HG03108 (cell line): ENCODE measurements at regions not wholly inside any gene's neighbourhood (a gene's known extent, or its start where the extent isn't known, plus 50 kb on each side); places are given as distances from the start of the nearest gene placed in this dataset.
"Not testable (repeated sequence)": the region's sequence is repeated elsewhere in the genome, so short reads cannot be mapped to it uniquely, and the experiment has no call there.

Source experiments
- ATAC-seq: cut with Tn5 transposase; IDR thresholded peaks from one replicate; pipeline ENCODE4 v1.9.1; 2021; ENCODE audit warnings: moderate library complexity; ENCODE audit not compliant: unreplicated experiment

- no peak for ATAC-seq
Observed at GRCh38 chr9:86997156-86997555, 49.9 kb upstream of the GAS1 start.

GRCh38 chr9:86997951-86998350 lies 50.6 kb upstream of the GAS1 start:
- ATAC-seq, result no peak

GRCh38 chr9:87002517-87002916 lies 55.2 kb upstream of the GAS1 start:
- no peak for ATAC-seq

GRCh38 chr9:87004016-87004415 lies 56.7 kb upstream of the GAS1 start:
- ATAC-seq, result no peak

GRCh38 chr9:87006956-87007355 lies 59.6 kb upstream of the GAS1 start:
- ATAC-seq, result no peak

GRCh38 chr9:87007711-87008366 lies 60.5 kb upstream of the GAS1 start:
- no peak for ATAC-seq

- ATAC-seq, result no peak
Observed at GRCh38 chr9:87008667-87009066, 61.4 kb upstream of the GAS1 start.

- no peak for ATAC-seq
Observed at GRCh38 chr9:87010626-87011025, 63.3 kb upstream of the GAS1 start.

GRCh38 chr9:87011551-87011950 lies 64.2 kb upstream of the GAS1 start:
- ATAC-seq, result no peak

- ATAC-seq, result no peak
Observed at GRCh38 chr9:87013490-87013889, 66.2 kb upstream of the GAS1 start.

- ATAC-seq, result no peak
Observed at GRCh38 chr9:87014436-87014835, 67.1 kb upstream of the GAS1 start.

GRCh38 chr9:87016681-87017080 lies 69.4 kb upstream of the GAS1 start:
- no peak for ATAC-seq

- ATAC-seq, result no peak
Observed at GRCh38 chr9:87020169-87020950, 73.1 kb upstream of the GAS1 start.

- no peak for ATAC-seq
Observed at GRCh38 chr9:87022178-87022577, 74.9 kb upstream of the GAS1 start.

- no peak for ATAC-seq
Observed at GRCh38 chr9:87026204-87026603, 78.9 kb upstream of the GAS1 start.

- not testable (repeated sequence) for ATAC-seq
Observed at GRCh38 chr9:87028836-87029235, 81.5 kb upstream of the GAS1 start.

GRCh38 chr9:87029905-87030304 lies 82.6 kb upstream of the GAS1 start:
- no peak for ATAC-seq

GRCh38 chr9:87034841-87035240 lies 87.5 kb upstream of the GAS1 start:
- no peak for ATAC-seq

GRCh38 chr9:87035879-87036278 lies 88.6 kb upstream of the GAS1 start:
- ATAC-seq, result no peak

GRCh38 chr9:87036506-87036905 lies 89.2 kb upstream of the GAS1 start:
- ATAC-seq, result no peak

- no peak for ATAC-seq
Observed at GRCh38 chr9:87039809-87040392, 92.6 kb upstream of the GAS1 start.

- no peak for ATAC-seq
Observed at GRCh38 chr9:87040410-87041009, 93.2 kb upstream of the GAS1 start.
